CD8-positive, alpha-beta memory T cell (primary cell): ENCODE measurements at regions not wholly inside any gene's neighbourhood (a gene's known extent, or its start where the extent isn't known, plus 50 kb on each side); places are given as distances from the start of the nearest gene placed in this dataset.
A peak's percentile ranks its signal among the peaks of the same experiment; 100 is the strongest.
"Not testable (repeated sequence)": the region's sequence is repeated elsewhere in the genome, so short reads cannot be mapped to it uniquely, and the experiment has no call there.

Experiments
- CTCF ChIA-PET: fragments of 350-600 bp; sonication (Branson Sonifier 250); formaldehyde crosslinking; loops from one replicate; lab custom pipeline; 2021; ENCODE audit warnings: antibody characterized with exemption; lab: Charles Lee
- POLR2A ChIA-PET: fragments of 350-600 bp; sonication (Branson Sonifier 250); formaldehyde crosslinking; loops from one replicate; lab custom pipeline; 2021; ENCODE audit warnings: antibody characterized with exemption; lab: Charles Lee
- DNase-seq, 5 donors: peaks; one replicate each; pipeline versions ENCODE4 v3.0.0 to v3.0.0-alpha.2; 2020 to 2022; ENCODE audit warnings: mixed read lengths in 1 of 5
- H3K27ac ChIP-seq: one replicate; pipeline ENCODE4 v1.7.0; 2013; ENCODE audit warnings: low read depth, mild to moderate bottlenecking, low read length, moderate library complexity
- H3K27me3 ChIP-seq: 2 replicates; pipeline ENCODE4 v1.7.0; 2013; ENCODE audit warnings: low read length, mild to moderate bottlenecking; ENCODE audit not compliant: insufficient read depth, poor library complexity, severe bottlenecking
- H3K36me3 ChIP-seq: 2 replicates; pipeline ENCODE4 v1.7.0; 2013; ENCODE audit warnings: mild to moderate bottlenecking, low read length, moderate library complexity; ENCODE audit not compliant: insufficient read depth
- H3K4me1 ChIP-seq: 2 replicates; pipeline ENCODE4 v1.7.0; 2013; ENCODE audit warnings: mild to moderate bottlenecking, low read length, moderate library complexity; ENCODE audit not compliant: insufficient read depth
- H3K4me3 ChIP-seq: 2 replicates; pipeline ENCODE4 v1.7.0; 2013; ENCODE audit warnings: mild to moderate bottlenecking, low read length
- H3K9me3 ChIP-seq: 2 replicates; pipeline ENCODE4 v1.7.0; 2013; ENCODE audit warnings: mild to moderate bottlenecking, low read length
- H3K27ac Mint-ChIP-seq, 8 donors: one replicate each; pipeline ENCODE4 v1.8.0; 2020 to 2021; ENCODE audit warnings: mixed read lengths in 8 of 8, mild to moderate bottlenecking in 6 of 8, inconsistent platforms in 3 of 8, moderate library complexity in 3 of 8
- H3K27me3 Mint-ChIP-seq, 2 donors: one replicate each; pipeline ENCODE4 v1.8.0; 2020 to 2021; ENCODE audit warnings: mixed read lengths in 2 of 2, mild to moderate bottlenecking in 1 of 2, moderate library complexity in 1 of 2
- H3K36me3 Mint-ChIP-seq, 3 donors: one replicate each; pipeline ENCODE4 v1.8.0; 2020 to 2021; ENCODE audit warnings: mixed read lengths in 3 of 3, inconsistent platforms in 1 of 3, mild to moderate bottlenecking in 1 of 3
- H3K4me1 Mint-ChIP-seq, 3 donors: one replicate each; pipeline ENCODE4 v1.8.0; 2020 to 2021; ENCODE audit warnings: mixed read lengths in 3 of 3, inconsistent platforms in 1 of 3, mild to moderate bottlenecking in 1 of 3
- H3K4me3 Mint-ChIP-seq, 7 donors: one replicate each; pipeline ENCODE4 v1.8.0; 2020 to 2021; ENCODE audit warnings: mixed read lengths in 7 of 7, mild to moderate bottlenecking in 6 of 7, moderate library complexity in 4 of 7, inconsistent platforms in 2 of 7
- H3K9me3 Mint-ChIP-seq, 5 donors: one replicate each; pipeline ENCODE4 v1.8.0; 2020 to 2022; ENCODE audit warnings: mixed read lengths in 5 of 5, mild to moderate bottlenecking in 3 of 5, moderate library complexity in 2 of 5, inconsistent platforms in 1 of 5

- no peaks in the 10 kb centered on the region for H3K36me3 ChIP-seq
- Mint-ChIP-seq H3K27me3 (peaks cover 3 to 7% of the 10 kb centered on the region in 2 donors), H3K4me3 (no peak overlapping the region), H3K9me3 (no peaks in the 10 kb centered on the region), H3K36me3 (no peaks in the 10 kb centered on the region), H3K27ac (no peak overlapping the region), H3K4me1 (peaks cover 0 to 4% (median 0%) of the 10 kb centered on the region in 3 donors)
- CTCF ChIA-PET: no interaction called here
- H3K4me1 ChIP-seq: no peaks in the 10 kb centered on the region
- POLR2A ChIA-PET: no interaction called here
- no peaks in the 10 kb centered on the region for H3K27me3 ChIP-seq
- no peaks in the 10 kb centered on the region for H3K9me3 ChIP-seq
- H3K27ac ChIP-seq: no peak overlapping the region
- H3K4me3 ChIP-seq: no peak overlapping the region
- DNase-seq: no peak
Observed at GRCh38 chr14:105905456-105905855, 379.1 kb downstream of the TMEM121 start.

- CTCF ChIA-PET: no interaction called here
- no peaks in the 10 kb centered on the region for H3K36me3 Mint-ChIP-seq
- POLR2A ChIA-PET: no interaction called here
- H3K27me3 Mint-ChIP-seq: peaks cover 3 to 6% of the 10 kb centered on the region in 2 donors
- H3K27ac Mint-ChIP-seq: no peak overlapping the region
- H3K9me3 Mint-ChIP-seq: no peaks in the 10 kb centered on the region
- Histone ChIP-seq H3K9me3 (no peaks in the 10 kb centered on the region), H3K27me3 (no peaks in the 10 kb centered on the region), H3K27ac (no peak overlapping the region), H3K36me3 (no peaks in the 10 kb centered on the region), H3K4me1 (no peaks in the 10 kb centered on the region), H3K4me3 (no peak overlapping the region)
- DNase-seq: no peak
- peaks cover 0 to 4% (median 0%) of the 10 kb centered on the region in 3 donors for H3K4me1 Mint-ChIP-seq
- H3K4me3 Mint-ChIP-seq: no peak overlapping the region
Observed at GRCh38 chr14:105907276-105907675, 380.9 kb downstream of the TMEM121 start.

- H3K36me3 ChIP-seq: no peaks in the 10 kb centered on the region
- H3K9me3 Mint-ChIP-seq: no peaks in the 10 kb centered on the region
- no peaks in the 10 kb centered on the region for H3K27me3 ChIP-seq
- no peak overlapping the region for H3K27ac ChIP-seq
- H3K27me3 Mint-ChIP-seq: peaks cover 3 to 6% of the 10 kb centered on the region in 2 donors
- no peaks in the 10 kb centered on the region for H3K36me3 Mint-ChIP-seq
- no peak for DNase-seq
- no peak overlapping the region for H3K4me3 Mint-ChIP-seq
- POLR2A ChIA-PET: no interaction called here
- CTCF ChIA-PET: no interaction called here
- peaks cover 0 to 4% (median 0%) of the 10 kb centered on the region in 3 donors for H3K4me1 Mint-ChIP-seq
- H3K4me3 ChIP-seq: no peak overlapping the region
- no peaks in the 10 kb centered on the region for H3K4me1 ChIP-seq
- H3K27ac Mint-ChIP-seq: no peak overlapping the region
- H3K9me3 ChIP-seq: no peaks in the 10 kb centered on the region
Observed at GRCh38 chr14:105908006-105908405, 381.6 kb downstream of the TMEM121 start.

- Mint-ChIP-seq H3K4me3 (no peak overlapping the region), H3K27ac (peak overlapping the region in 2 of 8 donors; percentile 43 to 88), H3K36me3 (no peaks in the 10 kb centered on the region), H3K4me1 (peaks cover 0 to 4% (median 0%) of the 10 kb centered on the region in 3 donors), H3K9me3 (no peaks in the 10 kb centered on the region), H3K27me3 (peaks cover 3 to 6% of the 10 kb centered on the region in 2 donors)
- no peak for DNase-seq
- CTCF ChIA-PET: no interaction called here
- Histone ChIP-seq H3K27ac (no peak overlapping the region), H3K4me1 (no peaks in the 10 kb centered on the region), H3K9me3 (no peaks in the 10 kb centered on the region), H3K27me3 (no peaks in the 10 kb centered on the region), H3K36me3 (no peaks in the 10 kb centered on the region), H3K4me3 (no peak overlapping the region)
- POLR2A ChIA-PET: no interaction called here
Observed at GRCh38 chr14:105908481-105908911, 382.1 kb downstream of the TMEM121 start.

GRCh38 chr14:105909046-105909827, 382.9 kb downstream of the TMEM121 start:
- Histone ChIP-seq H3K9me3 (no peaks in the 10 kb centered on the region), H3K36me3 (no peaks in the 10 kb centered on the region), H3K27me3 (no peaks in the 10 kb centered on the region), H3K4me3 (no peak overlapping the region), H3K4me1 (no peaks in the 10 kb centered on the region), H3K27ac (no peak overlapping the region)
- peak in 1 of 5 donors; percentile 7 for DNase-seq
- Mint-ChIP-seq H3K27ac (no peak overlapping the region), H3K27me3 (peaks cover 3 to 6% of the 10 kb centered on the region in 2 donors), H3K36me3 (no peaks in the 10 kb centered on the region), H3K4me1 (peaks cover 0 to 4% (median 0%) of the 10 kb centered on the region in 3 donors), H3K4me3 (no peak overlapping the region), H3K9me3 (no peaks in the 10 kb centered on the region)
- POLR2A ChIA-PET: no interaction called here
- CTCF ChIA-PET: no interaction called here

- H3K36me3 ChIP-seq, H3K27ac Mint-ChIP-seq, H3K27me3 ChIP-seq, H3K9me3 ChIP-seq, H3K4me1 ChIP-seq, H3K4me3 ChIP-seq, H3K36me3 Mint-ChIP-seq, H3K9me3 Mint-ChIP-seq, H3K27ac ChIP-seq, POLR2A ChIA-PET, CTCF ChIA-PET, H3K27me3 Mint-ChIP-seq, H3K4me1 Mint-ChIP-seq, H3K4me3 Mint-ChIP-seq: not testable (repeated sequence)
- peak in 1 of 5 donors; percentile 21 for DNase-seq
Observed at GRCh38 chr14:105909828-105910120, 383.4 kb downstream of the TMEM121 start.

- Mint-ChIP-seq H3K27ac (no peak overlapping the region), H3K9me3 (peaks cover 0 to under 1% (median under 1%) of the 10 kb centered on the region in 5 donors), H3K4me1 (peaks cover 0 to 4% (median 0%) of the 10 kb centered on the region in 3 donors), H3K4me3 (no peak overlapping the region), H3K27me3 (peaks cover 3 to 6% of the 10 kb centered on the region in 2 donors), H3K36me3 (no peaks in the 10 kb centered on the region)
- Histone ChIP-seq H3K27me3 (no peaks in the 10 kb centered on the region), H3K27ac (no peak overlapping the region), H3K4me3 (no peak overlapping the region), H3K36me3 (no peaks in the 10 kb centered on the region), H3K9me3 (no peaks in the 10 kb centered on the region), H3K4me1 (no peaks in the 10 kb centered on the region)
- DNase-seq: peak in 1 of 5 donors; percentile 3
- POLR2A ChIA-PET: no interaction called here
- CTCF ChIA-PET: no interaction called here
Observed at GRCh38 chr14:105910426-105910825, 384.0 kb downstream of the TMEM121 start.

GRCh38 chr14:105911006-105911847, 384.8 kb downstream of the TMEM121 start:
- no peak for DNase-seq
- Mint-ChIP-seq H3K4me3 (no peak overlapping the region), H3K36me3 (no peaks in the 10 kb centered on the region), H3K27ac (no peak overlapping the region), H3K27me3 (peaks cover 0 to 6% of the 10 kb centered on the region in 2 donors), H3K9me3 (peaks cover 0 to 8% (median 4%) of the 10 kb centered on the region in 5 donors), H3K4me1 (peaks cover 0 to 4% (median 0%) of the 10 kb centered on the region in 3 donors)
- CTCF ChIA-PET: no interaction called here
- H3K36me3 ChIP-seq: no peaks in the 10 kb centered on the region
- POLR2A ChIA-PET: no interaction called here
- no peak overlapping the region for H3K4me3 ChIP-seq
- no peak overlapping the region for H3K27ac ChIP-seq
- H3K27me3 ChIP-seq: no peaks in the 10 kb centered on the region
- no peaks in the 10 kb centered on the region for H3K9me3 ChIP-seq
- H3K4me1 ChIP-seq: no peaks in the 10 kb centered on the region
